GM12878 (cell line): ENCODE measurements at regions not wholly inside any gene's neighbourhood (a gene's known extent, or its start where the extent isn't known, plus 50 kb on each side); places are given as distances from the start of the nearest gene placed in this dataset.

Experiments
- ATAC-seq: fragments of 200-7000 bp; cut with Tn5 transposase; 3 replicates; pipeline ENCODE4 v1.9.1; 2020; ENCODE audit warnings: mild to moderate bottlenecking, moderate library complexity
- BruUV-seq: library from RNA; stranded (reverse); fragments of 400-500 nt; replicated peaks from 2 replicates; lab custom pipeline; 2021; lab: Mats Ljungman, UMichigan
- CTCF ChIA-PET: fragments of 300-600 bp; sonication (Branson Sonifier 250); formaldehyde crosslinking; extraction: SDS; loops from one replicate; lab custom pipeline; 2021; ENCODE audit warnings: inconsistent platforms; lab: Yijun Ruan, JAX
- POLR2A ChIA-PET: fragments of 350-600 bp; formaldehyde crosslinking; extraction: SDS; loops from one replicate; lab custom pipeline; 2021; ENCODE audit warnings: inconsistent platforms; lab: Charles Lee
- RAD21 ChIA-PET: fragments of 300-600 bp; sonication (Branson Sonifier 250); formaldehyde crosslinking; loops from one replicate; lab custom pipeline; 2023; ENCODE audit warnings: antibody characterized with exemption; ENCODE audit not compliant: unreplicated experiment; lab: Charles Lee
- SMC1A ChIA-PET: fragments of 300-600 bp; sonication (Branson Sonifier 250); formaldehyde crosslinking; loops from one replicate; lab custom pipeline; 2023; ENCODE audit not compliant: unreplicated experiment, uncharacterized antibody; lab: Charles Lee
- DNase-seq: peaks from one replicate; pipeline ENCODE4 v3.0.0-alpha.2; 2011; ENCODE audit warnings: low read depth, low spot score
- FAIRE-seq: peaks from 3 replicates; lab custom pipeline; 2011; peaks lifted over from hg19 to GRCh38; lab: Jason Lieb, UNC
- H2AFZ ChIP-seq: 2 replicates; pipeline ENCODE4 v1.6.0; 2011; ENCODE audit warnings: low read depth, low read length, control low read depth; ENCODE audit not compliant: control insufficient read depth
- H3K27ac ChIP-seq: 2 replicates; pipeline ENCODE4 v1.5.1; 2011; ENCODE audit warnings: control low read depth; ENCODE audit not compliant: control insufficient read depth, insufficient read depth
- H3K27me3 ChIP-seq, 2 experiments: replicated peaks in 1 of 2; 2 replicates each; pipeline versions ENCODE4 v1.6.0 to v1.6.1; 2011; ENCODE audit warnings: low read length in 1 of 2; ENCODE audit not compliant: control insufficient read depth in 2 of 2, insufficient read depth in 2 of 2
- H3K36me3 ChIP-seq, 2 experiments: 2 replicates each; pipeline ENCODE4 v1.5.1; 2011; ENCODE audit warnings: low read length in 1 of 2; ENCODE audit not compliant: control insufficient read depth in 2 of 2, insufficient read depth in 2 of 2
- H3K4me1 ChIP-seq: 2 replicates; pipeline ENCODE4 v1.6.1; 2011; ENCODE audit warnings: mild to moderate bottlenecking, low read length, moderate library complexity, mixed read lengths; ENCODE audit not compliant: control insufficient read depth, insufficient read depth
- H3K4me2 ChIP-seq: 2 replicates; pipeline ENCODE4 v1.6.0; 2011; ENCODE audit warnings: control low read depth; ENCODE audit not compliant: control insufficient read depth, insufficient read depth
- H3K4me3 ChIP-seq: fragments of 200-600 bp; sonication (generic); 2 replicates; pipeline ENCODE4 v1.5.1; 2016
- H3K79me2 ChIP-seq: 2 replicates; pipeline ENCODE4 v1.6.0; 2011; ENCODE audit warnings: low read length; ENCODE audit not compliant: control insufficient read depth, insufficient read depth
- H3K9ac ChIP-seq: 2 replicates; pipeline ENCODE4 v1.8.0; 2011; ENCODE audit warnings: low read length, control low read depth, mixed read lengths; ENCODE audit not compliant: control insufficient read depth, insufficient read depth
- H3K9me3 ChIP-seq: replicated peaks from 3 replicates; pipeline ENCODE4 v1.5.1; 2011; ENCODE audit warnings: mild to moderate bottlenecking, low read length; ENCODE audit not compliant: control insufficient read depth, insufficient read depth
- H4K20me1 ChIP-seq: 2 replicates; pipeline ENCODE4 v1.6.0; 2011; ENCODE audit not compliant: control insufficient read depth, insufficient read depth
- BACH1 ChIP-seq: fragments of 450-650 bp; IDR thresholded peaks from 2 replicates; pipeline ENCODE4 v1.6.1; 2017; ENCODE audit warnings: mild to moderate bottlenecking, borderline replicate concordance
- MTA2 ChIP-seq: fragments of 450-650 bp; IDR thresholded peaks from 2 replicates; pipeline ENCODE4 v1.6.1; 2016; ENCODE audit warnings: low read depth, mild to moderate bottlenecking, moderate library complexity
- NR2F1 ChIP-seq: fragments of 450-650 bp; conservative IDR thresholded peaks from 2 replicates; pipeline ENCODE4 v1.6.1; 2017; ENCODE audit warnings: mild to moderate bottlenecking
- POLR2A ChIP-seq: IDR thresholded peaks from 2 replicates; pipeline ENCODE4 v1.6.1; 2011; ENCODE audit warnings: low read depth, mild to moderate bottlenecking, low read length
- RAD51 ChIP-seq: fragments of 450-650 bp; IDR thresholded peaks from 2 replicates; pipeline ENCODE4 v1.6.1; 2016; ENCODE audit warnings: moderate library complexity, mild to moderate bottlenecking, inconsistent platforms
- TBL1XR1 ChIP-seq: IDR thresholded peaks from 2 replicates; pipeline ENCODE4 v1.6.1; 2012; ENCODE audit warnings: low read depth, low read length, improper control_type of control experiment
- TCF3 ChIP-seq: IDR thresholded peaks from 2 replicates; pipeline ENCODE4 v1.6.1; 2012; ENCODE audit warnings: low read depth, mild to moderate bottlenecking, low read length, borderline replicate concordance; ENCODE audit not compliant: insufficient read depth
- ZSCAN29 ChIP-seq: fragments of 450-650 bp; IDR thresholded peaks from 2 replicates; pipeline ENCODE4 v1.6.1; 2017; ENCODE audit warnings: mild to moderate bottlenecking, moderate library complexity
- WGBS: methylation state at CpG from one replicate; pipeline ENCODE4 v1.1.6; 2016; ENCODE audit warnings: low lambda C conversion rate; ENCODE audit not compliant: insufficient replicate concordance, insufficient coverage; ENCODE audit errors: missing lambda C conversion rate; 5-methylcytosine and 5-hydroxymethylcytosine counted together
- in situ Hi-C: fragments of 300-500 bp; cut with MboI; formaldehyde crosslinking; loops from 9 replicates; pipeline ENCODE4 v1.14.3; 2018; ENCODE audit warnings: mixed read lengths
- intact Hi-C: fragments of 100-400 bp; cut with micrococcal nuclease; formaldehyde crosslinking; loops from one replicate; pipeline ENCODE4 v1.14.2; 2022; ENCODE audit not compliant: unreplicated experiment
- TF ChIP-seq, protein P1 (sequence below): fragments of 450-650 bp; IDR thresholded peaks from 2 replicates; pipeline ENCODE4 v1.6.1; 2017; ENCODE audit warnings: low read depth, mild to moderate bottlenecking, moderate library complexity
- TF ChIP-seq, protein P2 (sequence below): IDR thresholded peaks from 2 replicates; pipeline ENCODE4 v1.6.1; 2011; ENCODE audit warnings: low read depth, low read length, improper control_type of control experiment, borderline replicate concordance

DNA sequence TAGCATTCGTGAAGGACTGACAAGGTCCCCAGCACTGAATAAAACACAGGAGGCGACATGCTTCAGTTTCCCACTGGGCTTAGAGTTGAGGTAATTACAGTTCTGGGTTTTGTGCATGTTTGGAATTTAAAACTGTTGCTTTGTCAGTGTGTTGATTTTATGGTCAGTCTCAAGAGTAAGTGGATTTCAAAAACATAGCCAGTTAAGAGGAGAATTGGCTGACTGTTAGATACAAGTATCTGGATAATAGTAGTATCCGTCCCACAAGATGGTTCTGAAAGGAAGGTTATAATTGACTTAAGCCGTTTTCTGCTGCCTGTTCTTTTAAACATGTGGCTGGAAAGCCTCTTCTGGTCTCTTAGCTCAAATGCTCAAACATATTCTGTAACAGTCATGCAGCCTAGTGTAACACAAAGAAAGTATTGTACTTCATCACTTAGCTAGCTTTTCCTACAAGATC, 170.9 kb downstream of the POLR1F start (continued):
- no peak for TF ChIP-seq TCF3
- no peak for TF ChIP-seq NR2F1

DNA sequence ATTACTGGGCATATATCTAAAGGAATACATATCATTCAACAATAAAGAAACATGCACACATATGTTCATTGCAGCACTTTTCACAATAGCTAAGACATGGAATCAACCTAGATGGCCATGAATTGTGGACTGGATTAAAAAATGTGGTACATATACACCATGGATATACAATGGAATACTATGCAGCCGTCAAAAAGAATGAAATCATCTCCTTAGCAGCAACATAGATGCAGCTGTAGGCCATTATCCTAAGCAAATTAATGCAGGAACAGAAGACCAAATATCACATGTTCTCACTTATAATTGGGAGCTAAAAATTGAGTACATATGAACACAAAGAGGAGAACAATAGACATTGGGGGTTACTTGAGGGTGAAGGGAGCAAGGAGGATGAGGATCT, 175.6 kb downstream of the POLR1F start:
- DNase-seq (no peak), FAIRE-seq (no peak), ATAC-seq (no peak)
- Histone ChIP-seq H3K4me3 (no peak overlapping the region), H3K27me3 (no peaks in the 10 kb centered on the region), H4K20me1 (no peaks in the 10 kb centered on the region), H2AFZ (no peak overlapping the region), H3K27ac (no peak overlapping the region), H3K4me2 (no peak overlapping the region), H3K9ac (no peak overlapping the region), H3K4me1 (no peaks in the 10 kb centered on the region), H3K36me3 (no peaks in the 10 kb centered on the region), H3K79me2 (no peaks in the 10 kb centered on the region), H3K9me3 (no peaks in the 10 kb centered on the region)
- CTCF ChIA-PET, result interaction anchor here (1.2 kb wide), 1 partner anchor 12 kb away, joined by 3 read pairs; no protein-coding TSS in a partner anchor
- in situ Hi-C loops (no loop called here), intact Hi-C loops (no loop called here)
- no TSS peak for BruUV-seq
- RAD21 ChIA-PET, result no interaction called here
- TF ChIP-seq RAD51, result no peak
- TF ChIP-seq, protein P1, sequence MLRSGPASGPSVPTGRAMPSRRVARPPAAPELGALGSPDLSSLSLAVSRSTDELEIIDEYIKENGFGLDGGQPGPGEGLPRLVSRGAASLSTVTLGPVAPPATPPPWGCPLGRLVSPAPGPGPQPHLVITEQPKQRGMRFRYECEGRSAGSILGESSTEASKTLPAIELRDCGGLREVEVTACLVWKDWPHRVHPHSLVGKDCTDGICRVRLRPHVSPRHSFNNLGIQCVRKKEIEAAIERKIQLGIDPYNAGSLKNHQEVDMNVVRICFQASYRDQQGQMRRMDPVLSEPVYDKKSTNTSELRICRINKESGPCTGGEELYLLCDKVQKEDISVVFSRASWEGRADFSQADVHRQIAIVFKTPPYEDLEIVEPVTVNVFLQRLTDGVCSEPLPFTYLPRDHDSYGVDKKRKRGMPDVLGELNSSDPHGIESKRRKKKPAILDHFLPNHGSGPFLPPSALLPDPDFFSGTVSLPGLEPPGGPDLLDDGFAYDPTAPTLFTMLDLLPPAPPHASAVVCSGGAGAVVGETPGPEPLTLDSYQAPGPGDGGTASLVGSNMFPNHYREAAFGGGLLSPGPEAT, result no peak
- TF ChIP-seq, protein P2, sequence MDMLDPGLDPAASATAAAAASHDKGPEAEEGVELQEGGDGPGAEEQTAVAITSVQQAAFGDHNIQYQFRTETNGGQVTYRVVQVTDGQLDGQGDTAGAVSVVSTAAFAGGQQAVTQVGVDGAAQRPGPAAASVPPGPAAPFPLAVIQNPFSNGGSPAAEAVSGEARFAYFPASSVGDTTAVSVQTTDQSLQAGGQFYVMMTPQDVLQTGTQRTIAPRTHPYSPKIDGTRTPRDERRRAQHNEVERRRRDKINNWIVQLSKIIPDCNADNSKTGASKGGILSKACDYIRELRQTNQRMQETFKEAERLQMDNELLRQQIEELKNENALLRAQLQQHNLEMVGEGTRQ, result no peak
- no peak for TF ChIP-seq POLR2A
- no peak for TF ChIP-seq TBL1XR1
- TF ChIP-seq ZSCAN29, result no peak
- no peak for TF ChIP-seq MTA2
- TF ChIP-seq BACH1, result no peak
- WGBS, result 25% methylated on average over 1 of the region's 1 CpG
- SMC1A ChIA-PET, result interaction anchor here (0.7 kb wide), 1 partner anchor 8 kb away, joined by 3 read pairs; no protein-coding TSS in a partner anchor
- POLR2A ChIA-PET, result no interaction called here
